ENCODE measurements at regions not wholly inside any gene's neighbourhood (a gene's known extent, or its start where the extent isn't known, plus 50 kb on each side); places are given as distances from the start of the nearest gene placed in this dataset.

DNA sequence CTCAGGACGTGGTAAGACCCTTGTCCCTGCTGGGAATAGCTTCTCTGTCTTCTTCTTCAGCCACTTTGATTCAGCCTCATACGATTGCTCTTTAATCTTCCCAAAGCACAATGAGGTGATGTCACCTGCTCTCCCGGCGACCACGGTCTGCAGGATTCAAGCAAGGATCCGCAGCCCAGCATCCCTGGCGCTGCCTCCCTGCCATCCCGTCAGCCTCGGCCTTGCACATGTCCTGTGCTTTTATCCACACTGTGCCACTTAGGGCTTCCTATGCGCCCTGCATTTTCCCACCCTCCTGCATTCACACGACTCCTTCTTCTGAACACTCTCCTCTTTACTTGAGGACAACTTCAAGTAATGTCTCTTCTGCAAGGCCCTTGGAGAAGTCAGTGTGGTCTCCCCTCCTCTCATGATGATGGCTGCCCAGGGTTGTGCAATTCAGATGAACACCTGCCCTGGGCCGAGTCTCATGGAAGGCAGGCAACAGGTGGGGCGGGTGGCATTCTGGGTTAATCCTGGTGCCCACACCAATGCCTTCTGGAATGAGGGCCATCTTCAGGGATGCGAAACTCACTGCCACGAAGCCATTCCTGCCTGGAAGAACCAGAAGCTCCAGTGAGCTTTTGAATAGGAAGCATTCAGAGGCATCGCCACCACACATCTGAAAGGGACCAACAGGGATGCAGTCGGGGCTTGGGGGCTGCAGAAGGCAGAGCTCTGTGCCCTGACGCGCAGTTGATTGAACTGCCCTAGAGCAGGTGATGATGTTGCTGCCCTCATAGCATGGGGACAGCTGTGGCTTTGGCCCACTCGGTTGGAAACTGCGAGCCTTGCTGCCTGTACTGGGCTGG, 287.5 kb downstream of the GLRX3 start:
- TF ChIP-seq, protein P1, sequence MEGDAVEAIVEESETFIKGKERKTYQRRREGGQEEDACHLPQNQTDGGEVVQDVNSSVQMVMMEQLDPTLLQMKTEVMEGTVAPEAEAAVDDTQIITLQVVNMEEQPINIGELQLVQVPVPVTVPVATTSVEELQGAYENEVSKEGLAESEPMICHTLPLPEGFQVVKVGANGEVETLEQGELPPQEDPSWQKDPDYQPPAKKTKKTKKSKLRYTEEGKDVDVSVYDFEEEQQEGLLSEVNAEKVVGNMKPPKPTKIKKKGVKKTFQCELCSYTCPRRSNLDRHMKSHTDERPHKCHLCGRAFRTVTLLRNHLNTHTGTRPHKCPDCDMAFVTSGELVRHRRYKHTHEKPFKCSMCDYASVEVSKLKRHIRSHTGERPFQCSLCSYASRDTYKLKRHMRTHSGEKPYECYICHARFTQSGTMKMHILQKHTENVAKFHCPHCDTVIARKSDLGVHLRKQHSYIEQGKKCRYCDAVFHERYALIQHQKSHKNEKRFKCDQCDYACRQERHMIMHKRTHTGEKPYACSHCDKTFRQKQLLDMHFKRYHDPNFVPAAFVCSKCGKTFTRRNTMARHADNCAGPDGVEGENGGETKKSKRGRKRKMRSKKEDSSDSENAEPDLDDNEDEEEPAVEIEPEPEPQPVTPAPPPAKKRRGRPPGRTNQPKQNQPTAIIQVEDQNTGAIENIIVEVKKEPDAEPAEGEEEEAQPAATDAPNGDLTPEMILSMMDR (IDR thresholded peaks at IDR 0.05) = no peak
- TF ChIP-seq POLR2A (IDR thresholded peaks at IDR 0.05) = no peak
